NCI-H2227 treated with DMSO at 0.1 percent for 48 hours (cell line): ENCODE measurements at regions not wholly inside any gene's neighbourhood (a gene's known extent, or its start where the extent isn't known, plus 50 kb on each side); places are given as distances from the start of the nearest gene placed in this dataset.

Experiments used
- DNase-seq: peaks from one replicate; lab custom pipeline; 2025; lab: John Stamatoyannopoulos, UW

DNA sequence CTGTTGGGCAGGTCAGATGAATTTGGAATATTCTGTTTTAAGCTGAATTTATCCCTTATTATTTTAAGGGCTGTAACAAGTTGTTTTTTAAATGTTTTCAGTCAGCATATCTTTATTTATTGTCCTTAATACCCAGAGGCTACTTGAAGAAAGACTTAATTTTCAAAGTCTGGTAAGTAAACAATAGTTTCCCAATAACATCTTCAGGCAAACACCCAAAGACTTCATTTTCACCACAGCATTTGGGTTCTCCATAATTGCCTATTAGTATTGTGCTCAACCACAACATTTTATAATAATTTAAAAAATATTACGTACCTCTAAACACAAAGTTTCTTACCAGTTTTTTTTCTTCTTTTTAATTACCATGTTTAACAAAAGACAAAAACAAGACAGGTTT lies 60.0 kb upstream of the MKLN1 start:
- DNase-seq = no peak

DNA sequence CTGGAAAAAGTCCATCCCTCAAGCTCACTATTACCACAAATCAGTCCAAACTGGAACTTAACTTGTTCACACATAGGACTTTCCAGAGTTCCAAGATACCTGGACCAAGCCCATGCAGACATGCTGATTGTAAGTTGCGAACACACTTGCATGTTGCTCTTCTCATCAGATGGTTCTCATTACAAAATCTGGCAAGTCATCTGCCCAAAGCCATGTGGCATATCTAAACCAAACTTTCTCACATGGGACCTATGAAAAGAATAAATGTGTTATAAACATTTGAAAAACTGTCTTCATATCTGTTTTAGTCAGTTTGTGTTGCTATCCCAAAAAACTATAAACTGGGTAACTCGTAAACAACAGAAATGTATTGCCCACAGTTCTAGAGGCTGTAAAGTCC lies 58.8 kb upstream of the MKLN1 start:
- DNase-seq = no peak

DNA sequence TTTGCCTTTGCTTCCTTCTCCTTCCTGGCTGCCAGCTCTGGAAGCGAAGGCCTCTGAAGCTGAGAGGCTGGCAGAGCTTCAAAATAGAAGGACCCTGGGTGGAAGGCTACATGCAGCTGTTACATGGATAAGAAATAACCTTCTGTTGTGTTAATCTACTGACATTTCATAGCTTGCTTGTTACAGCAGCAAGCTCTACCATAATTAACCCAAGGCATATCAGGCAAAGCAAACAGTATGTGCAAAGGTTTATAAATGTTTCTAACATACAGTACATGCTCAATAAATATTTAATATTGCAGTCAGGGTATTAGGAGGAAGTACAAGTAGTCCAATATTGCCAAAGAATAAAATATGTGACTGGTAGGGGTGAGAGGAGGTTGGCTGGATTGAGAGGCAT lies 55.6 kb upstream of the MKLN1 start:
- DNase-seq = no peak

DNA sequence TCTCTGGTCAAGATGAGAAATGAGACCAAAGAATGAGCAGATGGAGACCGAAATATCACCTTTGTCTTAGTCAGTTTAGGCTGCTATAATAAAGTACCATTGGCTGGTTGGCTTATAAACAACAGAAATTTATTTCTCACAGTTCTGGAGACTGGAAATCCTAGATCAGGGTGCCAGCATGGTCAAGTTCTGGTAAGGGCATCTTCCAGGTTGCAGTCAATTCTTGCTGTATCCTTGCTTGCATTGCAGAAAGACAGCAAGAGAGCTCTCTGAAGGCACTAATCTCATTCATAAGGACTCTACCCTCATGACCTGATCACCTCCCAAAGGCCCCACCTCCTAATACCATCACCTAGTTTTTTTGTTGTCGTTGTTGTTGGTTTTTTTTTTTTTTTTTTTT lies 52.7 kb upstream of the MKLN1 start:
- no peak for DNase-seq

DNA sequence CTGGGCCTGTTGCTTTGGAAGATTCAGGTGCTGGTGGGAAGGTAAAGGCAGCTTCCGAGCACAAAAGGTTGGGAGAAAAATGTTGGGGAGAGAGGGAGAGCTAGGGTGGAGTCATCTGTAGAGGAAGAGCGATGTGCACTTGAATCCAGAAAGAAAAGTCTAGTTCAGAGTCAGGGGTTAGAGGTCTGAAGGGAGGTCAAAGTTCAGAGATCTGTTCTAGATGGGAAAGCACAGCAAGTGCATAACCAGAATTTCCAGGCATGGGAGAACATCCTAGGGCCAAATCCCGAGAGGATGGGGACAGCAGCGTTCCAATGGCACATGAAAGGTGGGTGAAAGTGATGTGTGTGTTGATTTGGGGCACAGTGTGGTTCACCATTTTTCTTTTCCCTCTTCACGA lies 51.5 kb upstream of the MKLN1 start:
- no peak for DNase-seq

DNA sequence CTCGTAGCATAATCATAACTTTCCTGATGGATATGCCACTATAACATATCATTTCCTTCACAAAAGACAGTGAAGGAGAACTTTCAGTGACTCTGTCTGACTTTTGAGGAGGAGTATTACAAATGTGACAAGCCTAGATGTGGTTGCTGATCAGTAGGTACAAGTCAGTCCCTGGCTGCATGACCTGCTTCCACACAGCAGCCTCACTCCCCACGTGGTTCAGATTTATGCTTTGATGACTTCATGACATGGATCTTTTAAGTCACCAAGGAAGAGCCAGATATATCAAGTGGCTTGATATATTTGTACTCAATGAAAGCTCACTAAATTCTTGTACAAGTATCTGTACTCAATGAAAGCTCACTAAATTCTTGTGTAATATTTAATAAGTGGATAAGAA lies 50.9 kb upstream of the MKLN1 start:
- DNase-seq = no peak
